ENCODE measurements at regions not wholly inside any gene's neighbourhood (a gene's known extent, or its start where the extent isn't known, plus 50 kb on each side); places are given as distances from the start of the nearest gene placed in this dataset.
"Not testable (repeated sequence)": the region's sequence is repeated elsewhere in the genome, so short reads cannot be mapped to it uniquely, and the experiment has no call there.

- no peak for DNase-seq (ENCODE audit: low read depth in 2 of 2)
Measured at GRCh38 chr4:3648731-3649130, 116.5 kb upstream of the LRPAP1 start.

GRCh38 chr4:3648195-3648594 lies 116.0 kb upstream of the LRPAP1 start:
- no peak for DNase-seq (ENCODE audit: low read depth in 2 of 2)

GRCh38 chr4:3647421-3647820 lies 115.2 kb upstream of the LRPAP1 start:
- no peak for DNase-seq (ENCODE audit: low read depth in 2 of 2)

DNA sequence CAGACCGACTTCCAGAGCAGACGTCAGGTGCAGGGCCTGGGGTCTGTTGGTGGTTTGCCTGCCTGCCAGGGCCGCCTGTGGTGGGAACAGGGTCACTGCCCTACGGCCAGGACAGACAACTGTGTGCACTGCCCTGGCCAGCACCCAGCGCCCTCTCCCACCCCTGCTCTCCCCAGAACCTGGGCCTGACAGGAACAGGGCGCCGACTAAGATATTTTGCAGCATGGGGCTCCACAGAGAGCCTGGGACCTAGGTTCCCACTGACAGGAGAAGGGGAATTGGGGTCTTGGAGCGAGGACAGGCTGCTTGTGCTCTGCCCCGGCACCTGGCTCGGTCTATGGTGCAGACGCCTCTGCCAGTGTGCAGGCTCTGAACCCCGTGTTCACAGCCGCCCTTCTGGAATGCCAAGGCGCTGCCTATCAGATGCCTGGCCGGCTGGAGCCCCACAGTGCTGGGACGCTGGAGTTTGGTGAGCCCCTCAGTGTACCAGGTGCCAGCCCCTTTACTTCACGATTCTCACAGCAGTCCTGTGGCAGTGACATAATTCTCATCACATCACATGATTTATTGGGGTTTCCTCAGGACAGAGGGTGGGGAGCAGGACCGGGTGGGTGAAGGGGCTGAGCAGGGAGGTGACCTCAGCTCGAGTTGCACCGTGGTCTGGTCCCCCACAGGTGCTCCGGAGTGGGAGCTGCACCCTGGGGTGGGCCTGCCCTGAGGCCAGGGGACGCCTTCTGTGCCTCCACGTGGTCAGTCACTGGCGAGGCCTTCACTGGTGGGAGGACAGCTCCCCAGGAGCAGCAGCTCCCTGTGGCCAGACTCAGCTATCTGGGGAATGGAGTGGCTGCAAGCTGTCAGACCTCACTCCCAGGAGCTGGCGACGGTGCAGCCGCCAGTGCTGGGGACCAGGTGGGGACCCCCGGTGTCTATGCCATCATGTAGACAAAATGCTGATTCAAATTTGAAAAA lies 113.8 kb upstream of the LRPAP1 start:
- no peak for DNase-seq (ENCODE audit: low read depth in 2 of 2)

DNA sequence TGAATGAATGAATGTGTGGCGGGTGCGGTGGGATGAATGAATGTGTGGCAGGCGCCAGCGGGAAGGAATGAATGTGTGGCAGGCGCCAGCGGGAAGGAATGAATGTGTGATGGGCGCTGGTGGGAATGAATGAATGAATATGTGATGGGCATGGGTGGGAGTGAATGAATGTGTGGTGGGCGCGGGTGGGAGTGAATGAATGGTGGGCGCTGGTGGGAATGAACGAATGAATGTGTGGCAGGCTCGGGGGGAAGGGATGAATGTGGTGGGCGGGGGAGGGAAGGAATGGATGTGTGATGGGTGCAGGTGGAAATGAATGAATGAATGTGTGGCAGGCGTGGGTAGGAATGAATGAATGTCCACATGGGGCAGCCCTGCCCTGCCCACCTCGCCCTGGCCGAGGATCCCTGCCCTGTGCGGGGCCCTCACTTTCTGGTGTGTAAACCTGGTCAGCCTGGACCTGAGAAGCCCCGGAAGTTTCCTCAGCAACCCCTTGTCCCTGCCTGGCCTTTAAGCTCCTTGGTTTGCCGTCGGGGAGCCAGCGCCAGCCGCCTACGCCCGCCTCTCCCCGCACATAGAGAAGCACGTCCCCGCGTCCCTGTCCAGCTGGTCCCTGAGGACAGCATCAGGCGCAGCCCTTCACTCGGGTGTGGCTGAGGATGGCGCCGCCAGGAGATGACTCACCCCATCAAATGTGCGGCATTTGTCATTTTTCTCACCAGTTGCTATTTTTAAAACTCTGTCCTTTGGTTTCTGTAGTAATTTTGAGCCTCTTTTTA lies 112.8 kb upstream of the LRPAP1 start:
- DNase-seq (ENCODE audit: low read depth in 2 of 2): no peak

GRCh38 chr4:3643518-3644433 lies 111.6 kb upstream of the LRPAP1 start:
- no peak for DNase-seq (ENCODE audit: low read depth in 2 of 2)

GRCh38 chr4:3642806-3643517 lies 110.7 kb upstream of the LRPAP1 start:
- no peak for DNase-seq (ENCODE audit: low read depth in 2 of 2)

DNA sequence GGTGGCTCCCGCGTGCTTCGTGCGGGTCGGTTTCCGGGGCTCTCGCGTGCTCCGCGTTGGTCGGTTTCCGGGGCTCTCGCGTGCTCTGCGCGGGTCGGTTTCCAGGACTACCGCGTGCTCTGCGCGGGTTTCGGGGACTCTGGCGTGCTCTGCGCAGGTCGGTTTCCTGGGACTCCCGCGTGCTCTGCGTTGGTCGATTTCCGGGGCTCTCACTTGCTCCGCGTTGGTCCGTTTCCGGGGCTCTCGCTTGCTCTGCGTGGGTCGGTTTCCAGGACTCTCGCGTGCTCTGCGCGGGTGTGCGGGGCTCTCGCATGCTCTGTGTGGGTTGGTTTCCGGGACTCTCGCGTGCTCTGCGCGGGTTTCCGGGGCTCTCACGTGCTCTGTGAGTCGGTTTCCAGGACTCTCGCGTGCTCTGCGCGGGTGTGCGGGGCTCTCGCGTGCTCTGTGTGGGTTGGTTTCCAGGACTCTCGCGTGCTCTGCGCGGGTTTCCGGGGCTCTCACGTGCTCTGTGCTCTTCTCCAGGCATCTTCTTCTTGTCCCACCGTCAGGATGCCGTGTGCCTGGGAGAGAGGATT lies 109.9 kb upstream of the LRPAP1 start:
- no peak for DNase-seq (ENCODE audit: low read depth in 2 of 2)

DNA sequence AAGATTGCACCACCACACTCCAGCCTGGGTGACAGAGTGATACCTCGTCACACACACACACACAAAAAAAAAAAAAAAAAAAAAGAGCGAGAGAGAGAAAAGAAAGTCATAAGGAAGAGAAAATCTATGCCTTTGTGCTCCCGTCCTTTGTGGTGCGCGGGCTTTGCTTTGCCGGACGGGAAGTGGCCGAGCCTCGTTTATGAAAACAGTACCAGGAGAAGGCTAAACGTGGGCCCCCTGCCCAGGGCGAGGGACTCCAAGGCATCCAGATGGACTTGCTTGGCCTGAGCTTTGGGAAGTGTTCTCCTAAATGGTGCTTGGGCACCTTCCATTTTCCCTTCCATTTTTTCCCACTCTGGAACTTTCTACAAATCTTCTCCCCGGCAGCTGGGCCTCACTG lies 109.3 kb upstream of the LRPAP1 start:
- no peak for DNase-seq (ENCODE audit: low read depth in 2 of 2)

GRCh38 chr4:3640587-3640962 lies 108.4 kb upstream of the LRPAP1 start:
- no peak for DNase-seq (ENCODE audit: low read depth in 2 of 2)

DNA sequence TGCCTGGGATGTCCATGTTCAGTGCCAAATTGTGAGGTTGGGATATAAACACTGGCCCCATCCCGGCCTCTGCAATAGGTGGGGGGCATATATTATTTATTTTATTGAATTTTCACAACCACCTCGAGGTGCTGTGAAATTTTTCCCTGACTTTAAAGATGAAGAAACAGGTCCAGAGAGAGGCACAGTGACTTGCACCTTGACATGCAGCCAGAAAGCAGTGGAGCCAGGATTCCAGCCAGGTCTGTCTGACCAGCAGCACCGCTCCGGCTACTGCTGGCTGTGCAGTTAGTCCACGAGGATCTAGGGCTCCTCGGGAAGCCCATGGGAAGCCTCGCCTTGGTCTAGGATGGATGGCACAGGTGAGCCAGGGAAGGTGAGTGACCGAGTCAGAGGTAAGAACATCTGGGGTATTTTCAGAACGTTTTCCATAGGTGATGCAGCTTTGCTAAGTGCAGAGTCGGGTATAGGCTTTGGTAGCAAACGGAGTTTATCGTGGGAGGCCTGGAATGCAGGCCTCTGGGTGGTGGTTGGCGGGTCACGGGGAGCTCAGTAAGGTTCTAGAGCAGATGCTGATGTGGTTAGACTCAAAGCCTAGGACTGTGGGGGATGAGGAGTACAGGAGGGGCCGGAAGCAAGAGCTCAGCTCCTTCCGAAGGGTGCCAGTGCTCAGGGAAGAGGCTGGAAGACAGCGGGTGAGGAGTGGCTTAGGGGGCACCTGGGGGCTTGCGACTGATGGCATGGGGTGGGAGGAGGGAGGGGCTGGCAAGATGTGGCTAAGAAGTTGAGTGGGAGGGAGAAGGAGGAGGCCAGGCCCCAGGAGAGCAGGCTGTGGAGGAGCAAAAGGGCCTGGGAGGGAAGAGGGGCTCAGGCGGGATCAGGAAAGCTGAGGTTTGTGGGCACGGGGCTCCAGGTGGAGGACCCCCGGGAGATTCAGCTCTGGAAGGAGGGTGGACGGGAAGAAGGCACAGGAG lies 107.7 kb upstream of the LRPAP1 start:
- DNase-seq (ENCODE audit: low read depth in 2 of 2): no peak

DNA sequence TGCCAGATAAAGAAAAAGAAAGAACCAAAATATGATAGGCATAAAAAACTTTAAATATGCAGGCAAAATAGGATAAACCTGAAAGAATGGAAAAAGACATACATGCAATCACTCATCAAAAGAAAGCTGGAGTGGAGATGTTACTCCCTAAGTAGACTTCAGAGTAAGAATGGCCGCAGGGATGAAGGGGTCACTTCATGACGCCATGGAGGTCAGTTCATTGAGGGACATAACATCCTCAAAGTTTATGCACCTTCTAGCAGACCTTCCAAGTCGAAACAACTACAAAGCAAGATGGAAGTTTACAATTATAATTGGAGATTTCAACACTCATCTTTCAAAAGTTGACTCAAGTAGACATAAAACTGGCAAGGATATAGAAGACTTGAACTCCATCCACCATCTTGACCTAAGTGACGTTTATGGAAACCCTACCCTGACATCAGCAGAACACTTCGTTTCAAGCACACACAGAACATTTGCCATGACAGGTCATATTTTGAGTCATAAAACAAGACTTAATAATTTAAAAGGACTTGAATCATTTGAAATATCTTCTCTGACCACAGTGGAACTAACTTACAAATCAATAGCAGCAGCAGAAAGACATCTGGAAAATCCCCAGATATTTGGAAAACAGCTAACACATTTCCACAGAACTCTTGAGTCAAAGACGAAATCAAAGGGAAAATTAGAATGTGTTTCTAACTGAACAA lies 106.0 kb upstream of the LRPAP1 start:
- DNase-seq (ENCODE audit: low read depth in 2 of 2): no peak

DNA sequence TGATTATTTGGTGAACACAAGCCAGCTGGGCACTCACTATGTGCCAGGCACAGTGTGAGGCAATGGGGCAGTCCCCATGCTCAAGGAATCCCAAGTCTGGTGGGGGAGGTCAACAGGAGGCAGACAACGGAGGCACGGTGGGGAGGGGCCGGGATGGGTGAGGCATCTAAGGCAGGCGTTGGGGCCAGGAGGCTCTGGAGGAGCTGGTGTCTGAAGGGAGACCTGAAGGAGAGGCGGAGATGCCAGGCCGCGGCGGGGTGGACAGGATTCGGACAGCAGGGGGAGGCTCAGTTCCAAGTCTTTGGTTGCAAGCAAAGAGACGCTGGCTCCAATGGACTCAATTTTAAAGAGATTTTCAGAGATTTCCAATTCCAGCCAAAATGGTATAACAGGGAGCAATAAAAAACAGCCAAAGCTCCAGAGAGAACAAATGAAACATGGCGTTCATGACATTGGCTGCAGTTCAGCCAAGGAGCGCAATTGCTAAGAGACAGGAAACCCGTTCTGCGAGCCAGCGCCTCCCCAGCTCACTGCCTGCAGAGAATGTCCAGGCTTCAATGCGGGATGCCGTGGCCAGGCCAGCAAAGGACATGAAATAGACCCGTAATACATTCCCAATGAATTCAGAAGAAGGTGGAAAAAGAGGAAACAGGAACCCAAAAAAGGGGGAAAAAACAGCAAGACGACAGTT lies 105.2 kb upstream of the LRPAP1 start:
- DNase-seq (ENCODE audit: low read depth in 2 of 2): no peak

GRCh38 chr4:3636646-3637320 lies 104.6 kb upstream of the LRPAP1 start:
- no peak for DNase-seq (ENCODE audit: low read depth in 2 of 2)

- not testable (repeated sequence) for DNase-seq (ENCODE audit: low read depth in 2 of 2)
Measured at GRCh38 chr4:3636020-3636419, 103.8 kb upstream of the LRPAP1 start.

- no peak for DNase-seq (ENCODE audit: low read depth in 2 of 2)
Measured at GRCh38 chr4:3634894-3635820, 102.9 kb upstream of the LRPAP1 start.
